Fibroblast of lung (primary cell): ENCODE measurements at regions not wholly inside any gene's neighbourhood (a gene's known extent, or its start where the extent isn't known, plus 50 kb on each side); places are given as distances from the start of the nearest gene placed in this dataset.

Source experiments
- DNase-seq, 2 donors: peaks; one replicate each; pipeline versions ENCODE4 v3.0.0 to v3.0.0-alpha.2; 2010; ENCODE audit warnings: low read depth in 2 of 2
- H2AFZ ChIP-seq: 2 replicates; pipeline ENCODE4 v1.5.1; 2012; ENCODE audit warnings: low read length, control low read depth, inconsistent platforms
- H3K27ac ChIP-seq: 2 replicates; pipeline ENCODE4 v1.5.1; 2011; ENCODE audit warnings: low read length, control low read depth; ENCODE audit not compliant: insufficient read depth
- H3K27me3 ChIP-seq: 2 replicates; pipeline ENCODE4 v1.5.1; 2011; ENCODE audit warnings: mild to moderate bottlenecking, low read length; ENCODE audit not compliant: control insufficient read depth, insufficient read depth
- H3K36me3 ChIP-seq: 2 replicates; pipeline ENCODE4 v1.5.1; 2011; ENCODE audit warnings: low read length; ENCODE audit not compliant: control insufficient read depth, insufficient read depth
- H3K4me1 ChIP-seq: 2 replicates; pipeline ENCODE4 v1.5.1; 2011; ENCODE audit warnings: low read length; ENCODE audit not compliant: control insufficient read depth, insufficient read depth; ENCODE audit errors: extremely low read depth
- H3K4me2 ChIP-seq: 2 replicates; pipeline ENCODE4 v1.5.1; 2011; ENCODE audit warnings: low read length, control low read depth; ENCODE audit not compliant: insufficient read depth; ENCODE audit errors: extremely low read depth
- H3K4me3 ChIP-seq, 4 experiments: fragments of 200-600 bp in 1 of 4; sonication (generic) in 1 of 4; replicated peaks in 1 of 4; 2 replicates each; pipeline ENCODE4 v1.5.1; 2011 to 2016; ENCODE audit warnings: low read length in 4 of 4, low read depth in 3 of 4, mild to moderate bottlenecking in 3 of 4, control low read depth in 2 of 4, inconsistent platforms in 1 of 4, mixed read lengths in 1 of 4; ENCODE audit not compliant: insufficient read depth in 1 of 4; ENCODE audit errors: control extremely low read depth in 1 of 4
- H3K79me2 ChIP-seq: 2 replicates; pipeline ENCODE4 v1.5.1; 2012; ENCODE audit warnings: mild to moderate bottlenecking, low read length, inconsistent platforms; ENCODE audit not compliant: control insufficient read depth, insufficient read depth
- H3K9ac ChIP-seq: 2 replicates; pipeline ENCODE4 v1.5.1; 2011; ENCODE audit warnings: mild to moderate bottlenecking, low read length, control low read depth; ENCODE audit not compliant: insufficient read depth
- H3K9me3 ChIP-seq: 2 replicates; pipeline ENCODE4 v1.5.1; 2012; ENCODE audit warnings: low read depth, low read length; ENCODE audit not compliant: control insufficient read depth, insufficient read depth
- H4K20me1 ChIP-seq: 2 replicates; pipeline ENCODE4 v1.5.1; 2011; ENCODE audit warnings: low read length; ENCODE audit not compliant: control insufficient read depth, insufficient read depth; ENCODE audit errors: extremely low read depth
- EZH2 ChIP-seq: IDR thresholded peaks from 2 replicates; pipeline ENCODE4 v1.5.1; 2012; ENCODE audit warnings: low read length, control low read depth, mild to moderate bottlenecking; ENCODE audit errors: missing control alignments
- TF ChIP-seq, protein P1 (sequence below), 2 donors: IDR thresholded peaks in 1 of 2; conservative IDR thresholded peaks in 1 of 2; 1 replicate in 1 of 2; 2 replicates in 1 of 2; pipeline ENCODE4 v1.5.1; 2011 to 2012; ENCODE audit warnings: low read length in 2 of 2, control low read depth in 1 of 2, inconsistent platforms in 1 of 2, low read depth in 1 of 2, mild to moderate bottlenecking in 1 of 2

- TF ChIP-seq, protein P1, sequence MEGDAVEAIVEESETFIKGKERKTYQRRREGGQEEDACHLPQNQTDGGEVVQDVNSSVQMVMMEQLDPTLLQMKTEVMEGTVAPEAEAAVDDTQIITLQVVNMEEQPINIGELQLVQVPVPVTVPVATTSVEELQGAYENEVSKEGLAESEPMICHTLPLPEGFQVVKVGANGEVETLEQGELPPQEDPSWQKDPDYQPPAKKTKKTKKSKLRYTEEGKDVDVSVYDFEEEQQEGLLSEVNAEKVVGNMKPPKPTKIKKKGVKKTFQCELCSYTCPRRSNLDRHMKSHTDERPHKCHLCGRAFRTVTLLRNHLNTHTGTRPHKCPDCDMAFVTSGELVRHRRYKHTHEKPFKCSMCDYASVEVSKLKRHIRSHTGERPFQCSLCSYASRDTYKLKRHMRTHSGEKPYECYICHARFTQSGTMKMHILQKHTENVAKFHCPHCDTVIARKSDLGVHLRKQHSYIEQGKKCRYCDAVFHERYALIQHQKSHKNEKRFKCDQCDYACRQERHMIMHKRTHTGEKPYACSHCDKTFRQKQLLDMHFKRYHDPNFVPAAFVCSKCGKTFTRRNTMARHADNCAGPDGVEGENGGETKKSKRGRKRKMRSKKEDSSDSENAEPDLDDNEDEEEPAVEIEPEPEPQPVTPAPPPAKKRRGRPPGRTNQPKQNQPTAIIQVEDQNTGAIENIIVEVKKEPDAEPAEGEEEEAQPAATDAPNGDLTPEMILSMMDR (conservative IDR thresholded peaks at IDR 0.05 in 1 of 2, IDR thresholded peaks at IDR 0.05 in 1 of 2; ENCODE audit: low read depth in 1 of 2, low read length in 2 of 2), result no peak
- no peak for TF ChIP-seq EZH2
- H3K27me3 ChIP-seq, result no peaks in the 10 kb centered on the region
- peak overlapping the region; percentile 83 for H3K27ac ChIP-seq
- H2AFZ ChIP-seq, result peak overlapping the region; percentile 21
- H3K4me3 ChIP-seq, result no peak overlapping the region
- H3K79me2 ChIP-seq, result no peaks in the 10 kb centered on the region
- DNase-seq, result peak; percentile 94 to 96
- H3K36me3 ChIP-seq, result no peaks in the 10 kb centered on the region
- no peaks in the 10 kb centered on the region for H4K20me1 ChIP-seq
- H3K4me1 ChIP-seq, result peaks cover 35% of the 10 kb centered on the region
- no peak overlapping the region for H3K4me2 ChIP-seq
- H3K9ac ChIP-seq, result no peak overlapping the region
- no peaks in the 10 kb centered on the region for H3K9me3 ChIP-seq
These were observed 57.5 kb upstream of the EPS8L3 start for GRCh38 chr1:109821221-109821669.

GRCh38 chr1:109819906-109820305, 56.2 kb upstream of the EPS8L3 start:
- Histone ChIP-seq H3K4me2 (no peak overlapping the region), H2AFZ (no peak overlapping the region), H4K20me1 (no peaks in the 10 kb centered on the region), H3K27me3 (no peaks in the 10 kb centered on the region), H3K9ac (no peak overlapping the region), H3K4me1 (peaks cover 35% of the 10 kb centered on the region), H3K9me3 (no peaks in the 10 kb centered on the region), H3K79me2 (no peaks in the 10 kb centered on the region), H3K27ac (no peak overlapping the region), H3K4me3 (no peak overlapping the region), H3K36me3 (no peaks in the 10 kb centered on the region)
- no peak for DNase-seq
- no peak for TF ChIP-seq EZH2
- TF ChIP-seq, protein P1 (conservative IDR thresholded peaks at IDR 0.05 in 1 of 2, IDR thresholded peaks at IDR 0.05 in 1 of 2; ENCODE audit: low read depth in 1 of 2, low read length in 2 of 2), result no peak

DNA sequence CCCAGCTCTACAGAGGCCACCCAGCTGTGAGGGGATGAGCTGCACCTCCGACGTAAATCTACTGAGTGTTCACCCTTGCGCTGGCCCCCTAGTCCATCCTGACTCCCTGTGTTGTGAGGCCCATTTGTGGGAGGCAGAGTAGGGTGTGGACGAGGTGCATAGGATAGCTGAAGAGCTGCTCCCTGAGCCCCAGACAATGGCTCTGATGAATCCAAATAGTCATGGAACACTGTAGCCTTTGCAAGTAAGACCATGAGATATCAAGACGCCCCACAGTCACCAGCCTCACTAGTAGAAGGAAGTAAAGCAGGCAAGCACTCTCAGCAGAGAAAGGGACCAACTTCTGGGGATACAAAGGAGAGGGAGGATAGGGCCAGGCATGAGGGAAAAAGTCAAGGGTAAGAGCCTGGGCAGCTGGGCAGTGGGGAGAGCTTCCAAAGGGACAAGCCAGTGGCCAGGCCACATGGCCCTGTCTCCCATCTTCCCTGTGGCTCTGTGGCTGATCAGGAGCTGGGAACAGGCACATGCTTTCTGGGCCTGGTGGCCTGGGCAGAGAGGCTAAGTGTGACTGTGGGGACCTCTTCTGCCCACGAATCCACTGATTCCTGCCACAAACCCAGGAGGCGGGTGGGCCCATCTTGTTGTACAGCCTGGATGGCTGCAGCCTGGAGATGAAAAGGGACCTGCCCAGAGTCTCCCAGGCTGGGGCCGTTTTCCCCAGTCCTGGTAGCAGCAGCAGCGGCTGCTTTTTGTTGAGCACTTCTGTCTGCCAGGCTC, 55.5 kb upstream of the EPS8L3 start:
- no peaks in the 10 kb centered on the region for H3K79me2 ChIP-seq
- H3K36me3 ChIP-seq, result no peaks in the 10 kb centered on the region
- no peak overlapping the region for H3K9ac ChIP-seq
- no peak overlapping the region for H3K4me3 ChIP-seq
- H3K4me2 ChIP-seq, result no peak overlapping the region
- TF ChIP-seq, protein P1 (conservative IDR thresholded peaks at IDR 0.05 in 1 of 2, IDR thresholded peaks at IDR 0.05 in 1 of 2; ENCODE audit: low read depth in 1 of 2, low read length in 2 of 2), result no peak
- no peak for TF ChIP-seq EZH2
- no peak overlapping the region for H3K27ac ChIP-seq
- H3K4me1 ChIP-seq, result peaks cover 32% of the 10 kb centered on the region
- no peak overlapping the region for H2AFZ ChIP-seq
- no peaks in the 10 kb centered on the region for H4K20me1 ChIP-seq
- no peak for DNase-seq
- H3K27me3 ChIP-seq, result no peaks in the 10 kb centered on the region
- H3K9me3 ChIP-seq, result no peaks in the 10 kb centered on the region
